H1 (cell line): ENCODE measurements at regions not wholly inside any gene's neighbourhood (a gene's known extent, or its start where the extent isn't known, plus 50 kb on each side); places are given as distances from the start of the nearest gene placed in this dataset.

Source experiments
- CTCF ChIA-PET: fragments of 300-600 bp; sonication (Branson Sonifier 250); formaldehyde crosslinking; loops from one replicate; lab custom pipeline; 2021; ENCODE audit not compliant: partially characterized antibody; lab: Charles Lee
- POLR2A ChIA-PET: fragments of 300-600 bp; sonication (Branson Sonifier 250); formaldehyde crosslinking; loops from one replicate; lab custom pipeline; 2021; ENCODE audit warnings: inconsistent platforms; ENCODE audit not compliant: partially characterized antibody; lab: Charles Lee
- DNase-seq, 2 experiments: peaks; one replicate each; pipeline versions ENCODE4 v3.0.0 to v3.0.0-alpha.2; 2010 to 2022; ENCODE audit warnings: low spot score in 2 of 2, low read depth in 1 of 2, mixed read lengths in 1 of 2
- FAIRE-seq: peaks from 2 replicates; lab custom pipeline; 2011; peaks lifted over from hg19 to GRCh38; lab: Jason Lieb, UNC
- H2AFZ ChIP-seq: 2 replicates; pipeline ENCODE4 v1.8.1; 2012; ENCODE audit warnings: low read length, inconsistent platforms
- H2AK5ac ChIP-seq: 2 replicates; pipeline ENCODE4 v1.6.1; 2013; ENCODE audit warnings: low read depth, low read length
- H2BK120ac ChIP-seq: replicated peaks from 2 replicates; pipeline ENCODE3; 2013; ENCODE audit warnings: low read depth, low read length, inconsistent platforms
- H2BK12ac ChIP-seq: 2 replicates; pipeline ENCODE4 v1.6.1; 2013; ENCODE audit warnings: low read depth, low read length
- H2BK15ac ChIP-seq: 2 replicates; pipeline ENCODE4 v1.6.1; 2013; ENCODE audit warnings: low read length
- H2BK20ac ChIP-seq: 2 replicates; pipeline ENCODE4 v1.6.1; 2013; ENCODE audit warnings: low read length
- H2BK5ac ChIP-seq: 2 replicates; pipeline ENCODE4 v1.6.1; 2013; ENCODE audit warnings: low read depth, low read length
- H3K14ac ChIP-seq: 2 replicates; pipeline ENCODE4 v1.6.1; 2013; ENCODE audit warnings: inconsistent platforms; ENCODE audit not compliant: insufficient read length
- H3K18ac ChIP-seq: 2 replicates; pipeline ENCODE4 v1.6.1; 2013; ENCODE audit warnings: low read length; ENCODE audit errors: extremely low read depth
- H3K23ac ChIP-seq: 2 replicates; pipeline ENCODE4 v1.6.1; 2013; ENCODE audit warnings: inconsistent platforms; ENCODE audit not compliant: insufficient read length
- H3K23me2 ChIP-seq: 2 replicates; pipeline ENCODE4 v1.6.1; 2013; ENCODE audit warnings: low read depth, low read length
- H3K27ac ChIP-seq: 2 replicates; pipeline ENCODE4 v1.6.1; 2011; ENCODE audit warnings: low read depth, low read length, inconsistent platforms
- H3K27me3 ChIP-seq, 4 experiments: replicated peaks in 1 of 4; 1 replicate in 1 of 4; 2 replicates in 3 of 4; pipeline versions ENCODE4 v1.6.1 to v1.8.1; 2011 to 2013; ENCODE audit warnings: low read length in 3 of 4, mild to moderate bottlenecking in 3 of 4, inconsistent platforms in 2 of 4, mixed read lengths in 2 of 4, moderate library complexity in 1 of 4; ENCODE audit not compliant: control insufficient read depth in 3 of 4, insufficient read depth in 3 of 4; ENCODE audit errors: extremely low read depth in 1 of 4
- H3K36me3 ChIP-seq, 4 experiments: 2 replicates each; pipeline versions ENCODE4 v1.6.1 to v1.8.1; 2011 to 2013; ENCODE audit warnings: mild to moderate bottlenecking in 4 of 4, low read length in 3 of 4, moderate library complexity in 2 of 4, control low read depth in 1 of 4, inconsistent platforms in 1 of 4; ENCODE audit not compliant: insufficient read depth in 4 of 4, control insufficient read depth in 2 of 4
- H3K4ac ChIP-seq: replicated peaks from 2 replicates; pipeline ENCODE3; 2013; ENCODE audit warnings: low read length, low read depth, mixed read lengths, inconsistent platforms; ENCODE audit not compliant: insufficient read length
- H3K4me1 ChIP-seq, 4 experiments: replicated peaks in 1 of 4; 1 replicate in 1 of 4; 2 replicates in 3 of 4; pipeline versions ENCODE4 v1.6.1 to v1.8.1; 2011 to 2013; ENCODE audit warnings: low read length in 3 of 4, inconsistent platforms in 2 of 4, mixed read lengths in 1 of 4; ENCODE audit not compliant: insufficient read depth in 4 of 4, control insufficient read depth in 3 of 4
- H3K4me2 ChIP-seq, 2 experiments: 2 replicates each; pipeline versions ENCODE4 v1.6.1 to v1.8.1; 2011 to 2013; ENCODE audit warnings: low read depth in 2 of 2, low read length in 2 of 2, control low read depth in 1 of 2, inconsistent platforms in 1 of 2, mild to moderate bottlenecking in 1 of 2; ENCODE audit not compliant: insufficient read depth in 1 of 2
- H3K4me3 ChIP-seq, 4 experiments: fragments of 200-600, 300-600 bp in 1 of 4; sonication (generic), shearing (Covaris generic), sonication (Bioruptor Twin) in 1 of 4; 2 replicates each; pipeline versions ENCODE4 v1.5.1 to v1.8.1; 2011 to 2016; ENCODE audit warnings: low read length in 4 of 4, low read depth in 3 of 4, control low read depth in 2 of 4, inconsistent platforms in 2 of 4, mild to moderate bottlenecking in 2 of 4, mixed read lengths in 1 of 4, moderate library complexity in 1 of 4; ENCODE audit not compliant: insufficient read depth in 2 of 4; ENCODE audit errors: extremely low read depth in 1 of 4
- H3K56ac ChIP-seq: replicated peaks from 2 replicates; pipeline ENCODE3; 2013; ENCODE audit warnings: low read depth, mild to moderate bottlenecking, mixed read lengths, low read length, inconsistent platforms; ENCODE audit not compliant: insufficient read length
- H3K79me1 ChIP-seq: 2 replicates; pipeline ENCODE4 v1.6.1; 2013; ENCODE audit warnings: low read depth, low read length, control low read depth
- H3K79me2 ChIP-seq, 2 experiments: 2 replicates each; pipeline versions ENCODE4 v1.6.1 to v1.8.1; 2012 to 2013; ENCODE audit warnings: low read length in 2 of 2, mild to moderate bottlenecking in 2 of 2, inconsistent platforms in 1 of 2; ENCODE audit not compliant: insufficient read depth in 2 of 2, control insufficient read depth in 1 of 2
- H3K9ac ChIP-seq, 4 experiments: replicated peaks in 1 of 4; 1 replicate in 1 of 4; 2 replicates in 3 of 4; pipeline versions ENCODE4 v1.6.1 to v1.8.1; 2011 to 2013; ENCODE audit warnings: low read depth in 3 of 4, low read length in 3 of 4, control low read depth in 2 of 4, mild to moderate bottlenecking in 2 of 4, moderate library complexity in 2 of 4, inconsistent platforms in 1 of 4; ENCODE audit errors: extremely low read depth in 1 of 4
- H3K9me3 ChIP-seq, 2 experiments: 2 replicates each; pipeline versions ENCODE4 v1.6.1 to v1.8.1; 2012 to 2013; ENCODE audit warnings: mild to moderate bottlenecking in 2 of 2, moderate library complexity in 2 of 2, control low read depth in 1 of 2, inconsistent platforms in 1 of 2, low read depth in 1 of 2, low read length in 1 of 2, mixed read lengths in 1 of 2; ENCODE audit not compliant: insufficient read depth in 2 of 2
- H4K20me1 ChIP-seq, 2 experiments: replicated peaks in 1 of 2; 2 replicates each; pipeline versions ENCODE3 to v1.8.1; 2011 to 2013; ENCODE audit warnings: inconsistent platforms in 2 of 2, low read length in 2 of 2, mild to moderate bottlenecking in 1 of 2; ENCODE audit not compliant: insufficient read depth in 2 of 2, control insufficient read depth in 1 of 2
- H4K5ac ChIP-seq: 2 replicates; pipeline ENCODE4 v1.6.1; 2013; ENCODE audit warnings: low read length, low read depth, mixed read lengths, inconsistent platforms; ENCODE audit not compliant: insufficient read length
- H4K8ac ChIP-seq: 2 replicates; pipeline ENCODE4 v1.8.0; 2013; ENCODE audit warnings: mild to moderate bottlenecking, moderate library complexity, low read length, inconsistent platforms; ENCODE audit not compliant: insufficient read depth; ENCODE audit errors: extremely low read depth
- H4K91ac ChIP-seq: replicated peaks from 2 replicates; pipeline ENCODE3; 2013; ENCODE audit warnings: low read length, mixed read lengths, inconsistent platforms; ENCODE audit not compliant: insufficient read length
- ASH2L ChIP-seq: fragments of 200-600, 300-600 bp; sonication (generic); IDR thresholded peaks from one replicate; pipeline ENCODE4 v1.7.1; 2017; ENCODE audit warnings: low read length
- ATF2 ChIP-seq: IDR thresholded peaks from 2 replicates; pipeline ENCODE4 v1.6.1; 2012; ENCODE audit warnings: low read length, inconsistent platforms
- ATF3 ChIP-seq: IDR thresholded peaks from 2 replicates; pipeline ENCODE4 v1.6.1; 2011; ENCODE audit warnings: low read depth, mild to moderate bottlenecking, low read length; ENCODE audit not compliant: insufficient read depth
- CBX5 ChIP-seq: fragments of 300-800, 300-1000 bp; sonication (generic); IDR thresholded peaks from 2 replicates; pipeline ENCODE4 v1.7.1; 2016; ENCODE audit warnings: antibody characterized with exemption, low read length, low read depth
- E2F6 ChIP-seq: IDR thresholded peaks from 2 replicates; pipeline ENCODE4 v1.6.1; 2012; ENCODE audit warnings: inconsistent platforms
- GABPA ChIP-seq: IDR thresholded peaks from 2 replicates; pipeline ENCODE4 v1.6.1; 2011; ENCODE audit warnings: mild to moderate bottlenecking, low read length, moderate library complexity, borderline replicate concordance; ENCODE audit not compliant: insufficient read depth
- SAP30 ChIP-seq: fragments of 300-600 bp; sonication (generic); IDR thresholded peaks from 2 replicates; pipeline ENCODE4 v1.7.1; 2012; ENCODE audit warnings: low read length, moderate library complexity, mild to moderate bottlenecking, inconsistent platforms; ENCODE audit not compliant: insufficient read depth, insufficient replicate concordance
- SIRT6 ChIP-seq: IDR thresholded peaks from one replicate; pipeline ENCODE4 v1.7.1; 2012; ENCODE audit warnings: low read length, inconsistent platforms
- WGBS, 2 experiments: shearing (Covaris generic) in 1 of 2; methylation state at CpG; one replicate each; pipeline versions ENCODE4 v1.1.6 to v1.1.7; 2013 to 2015; ENCODE audit warnings: low lambda C conversion rate in 2 of 2, mixed read lengths in 2 of 2, inconsistent platforms in 1 of 2, low coverage in 1 of 2, missing lambda C conversion rate in 1 of 2; ENCODE audit not compliant: insufficient replicate concordance in 2 of 2, insufficient coverage in 1 of 2, insufficient read length in 1 of 2; ENCODE audit errors: extremely low coverage in 1 of 2, missing lambda C conversion rate in 1 of 2; 5-methylcytosine and 5-hydroxymethylcytosine counted together

GRCh38 chr11:96960476-96960875 is 570.7 kb downstream of the JRKL start:
- H3K9me3 ChIP-seq, result no peaks in the 10 kb centered on the region
- no peaks in the 10 kb centered on the region for H4K20me1 ChIP-seq
- H3K27ac ChIP-seq, result no peak overlapping the region
- WGBS, 2 experiments, result 88% methylated on average over 2 of the region's 2 CpGs; no CpG with 5 or more reads in 1 of the 2 experiments
- H4K5ac ChIP-seq, result no peak overlapping the region
- no peak overlapping the region for H3K4me3 ChIP-seq
- POLR2A ChIA-PET, result no interaction called here
- H2BK12ac ChIP-seq, result no peak overlapping the region
- H3K27me3 ChIP-seq, result no peaks in the 10 kb centered on the region
- H3K23ac ChIP-seq, result no peak overlapping the region
- no peak overlapping the region for H4K8ac ChIP-seq
- H2BK15ac ChIP-seq, result no peak overlapping the region
- no peak overlapping the region for H2BK20ac ChIP-seq
- CTCF ChIA-PET, result no interaction called here
- no peak overlapping the region for H2BK5ac ChIP-seq
- no peak overlapping the region for H2BK120ac ChIP-seq
- no peak overlapping the region for H3K14ac ChIP-seq
- H3K4ac ChIP-seq, result no peak overlapping the region
- no peaks in the 10 kb centered on the region for H3K36me3 ChIP-seq
- DNase-seq (no peak), FAIRE-seq (no peak)
- no peaks in the 10 kb centered on the region for H3K79me1 ChIP-seq
- H3K4me1 ChIP-seq, result no peaks in the 10 kb centered on the region
- no peaks in the 10 kb centered on the region; the same call in 1 of the 2 replicates for H3K23me2 ChIP-seq
- no peak overlapping the region for H3K4me2 ChIP-seq
- H3K79me2 ChIP-seq, result no peaks in the 10 kb centered on the region
- no peak overlapping the region for H3K56ac ChIP-seq
- no peak overlapping the region for H2AK5ac ChIP-seq
- H4K91ac ChIP-seq, result no peak overlapping the region
- TF ChIP-seq SIRT6, result no peak
- no peak for TF ChIP-seq SAP30
- no peak for TF ChIP-seq ASH2L
- no peak for TF ChIP-seq CBX5
- no peak for TF ChIP-seq E2F6
- TF ChIP-seq ATF2, result no peak
- no peak for TF ChIP-seq GABPA
- TF ChIP-seq ATF3, result no peak
- H2AFZ ChIP-seq, result no peak overlapping the region
- H3K18ac ChIP-seq, result no peak overlapping the region
- no peak overlapping the region for H3K9ac ChIP-seq
